Epithelial cell of proximal tubule (primary cell): ENCODE measurements at regions not wholly inside any gene's neighbourhood (a gene's known extent, or its start where the extent isn't known, plus 50 kb on each side); places are given as distances from the start of the nearest gene placed in this dataset.

Experiments used
- DNase-seq: peaks from one replicate; pipeline ENCODE4 v3.0.0-alpha.2; 2011; ENCODE audit warnings: low read depth
- H3K4me3 ChIP-seq: 2 replicates; pipeline ENCODE4 v1.5.1; 2011; ENCODE audit warnings: low read depth, mild to moderate bottlenecking, low read length
- TF ChIP-seq, protein P1 (sequence below): conservative IDR thresholded peaks from 2 replicates; pipeline ENCODE4 v1.5.1; 2012; ENCODE audit warnings: low read depth, mild to moderate bottlenecking, low read length

DNA sequence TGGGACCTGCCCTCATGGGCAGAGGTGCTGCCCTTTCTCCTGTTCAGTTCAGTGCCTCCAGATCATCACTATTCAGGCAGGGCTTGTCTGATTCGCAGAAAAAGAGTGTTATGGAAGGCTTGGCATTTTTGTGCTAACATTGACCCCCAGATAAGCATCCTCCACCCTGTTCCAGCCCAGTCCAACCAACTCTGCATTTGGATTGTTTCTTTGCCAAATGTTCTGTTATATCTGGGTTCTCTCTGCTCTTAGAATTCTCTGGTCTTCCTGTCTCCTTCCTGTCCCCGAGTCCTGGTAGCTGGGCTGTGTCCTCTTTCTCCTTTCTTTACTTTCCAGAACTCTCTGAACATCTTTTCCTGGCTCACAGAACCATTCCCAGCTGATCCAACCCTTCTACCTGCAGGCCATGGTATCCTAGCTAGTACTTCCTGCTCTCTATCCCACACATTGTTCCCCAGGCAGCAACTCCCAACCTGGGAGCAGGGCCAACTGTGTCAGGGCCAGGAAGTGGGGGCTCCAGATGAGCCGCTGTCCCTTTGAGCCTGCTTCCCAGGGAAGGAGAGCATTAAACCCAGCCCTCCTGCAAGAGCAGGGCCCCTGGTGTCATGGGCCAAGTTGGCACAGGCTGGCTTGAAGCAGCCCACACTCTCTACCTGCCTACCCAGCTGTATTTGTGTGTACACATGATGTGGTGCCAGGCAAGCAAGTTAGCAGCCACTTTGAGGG lies 280.7 kb upstream of the CADM1 start:
- H3K4me3 ChIP-seq: no peak overlapping the region
- no peak for DNase-seq
- TF ChIP-seq, protein P1, sequence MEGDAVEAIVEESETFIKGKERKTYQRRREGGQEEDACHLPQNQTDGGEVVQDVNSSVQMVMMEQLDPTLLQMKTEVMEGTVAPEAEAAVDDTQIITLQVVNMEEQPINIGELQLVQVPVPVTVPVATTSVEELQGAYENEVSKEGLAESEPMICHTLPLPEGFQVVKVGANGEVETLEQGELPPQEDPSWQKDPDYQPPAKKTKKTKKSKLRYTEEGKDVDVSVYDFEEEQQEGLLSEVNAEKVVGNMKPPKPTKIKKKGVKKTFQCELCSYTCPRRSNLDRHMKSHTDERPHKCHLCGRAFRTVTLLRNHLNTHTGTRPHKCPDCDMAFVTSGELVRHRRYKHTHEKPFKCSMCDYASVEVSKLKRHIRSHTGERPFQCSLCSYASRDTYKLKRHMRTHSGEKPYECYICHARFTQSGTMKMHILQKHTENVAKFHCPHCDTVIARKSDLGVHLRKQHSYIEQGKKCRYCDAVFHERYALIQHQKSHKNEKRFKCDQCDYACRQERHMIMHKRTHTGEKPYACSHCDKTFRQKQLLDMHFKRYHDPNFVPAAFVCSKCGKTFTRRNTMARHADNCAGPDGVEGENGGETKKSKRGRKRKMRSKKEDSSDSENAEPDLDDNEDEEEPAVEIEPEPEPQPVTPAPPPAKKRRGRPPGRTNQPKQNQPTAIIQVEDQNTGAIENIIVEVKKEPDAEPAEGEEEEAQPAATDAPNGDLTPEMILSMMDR: no peak

DNA sequence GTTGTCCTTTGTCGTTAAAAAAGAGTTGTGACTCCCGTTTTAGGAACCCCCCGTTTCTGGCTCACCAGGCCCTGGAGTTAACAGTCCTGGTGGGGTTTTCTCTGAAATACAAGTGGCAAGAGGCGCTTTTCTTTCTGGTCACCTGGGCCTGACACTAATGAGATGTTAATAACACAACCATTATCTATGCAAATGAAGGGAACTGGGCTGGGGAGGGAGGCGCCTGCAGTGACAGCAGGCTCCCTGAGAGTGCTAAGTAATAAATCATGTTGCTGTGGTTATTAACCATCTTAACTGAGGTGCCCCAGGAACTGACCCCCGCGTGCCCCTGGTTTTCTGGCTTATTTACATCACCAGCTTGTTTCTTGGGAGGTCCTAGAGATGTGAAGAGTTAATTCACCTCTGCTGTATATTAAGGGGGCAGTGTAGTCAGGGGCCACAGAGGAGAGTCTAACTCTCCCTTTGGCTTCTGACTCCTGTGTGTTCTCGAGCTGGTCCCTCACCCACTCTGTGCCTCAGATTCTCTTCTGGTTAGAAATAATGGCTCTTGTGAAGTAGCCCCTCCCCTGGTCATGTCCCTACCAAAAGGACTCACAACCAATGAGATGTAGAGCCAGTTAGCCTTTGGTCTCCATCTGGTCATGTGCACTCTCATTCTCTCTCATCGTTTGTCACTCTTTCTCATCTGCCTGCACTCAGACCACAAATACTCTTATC lies 276.6 kb upstream of the CADM1 start:
- no peak for DNase-seq
- H3K4me3 ChIP-seq: no peak overlapping the region
- TF ChIP-seq, protein P1: no peak

- no peak overlapping the region for H3K4me3 ChIP-seq
- no peak for DNase-seq
- TF ChIP-seq, protein P1: no peak
Measured at GRCh38 chr11:115778928-115779650, 274.9 kb upstream of the CADM1 start.

DNA sequence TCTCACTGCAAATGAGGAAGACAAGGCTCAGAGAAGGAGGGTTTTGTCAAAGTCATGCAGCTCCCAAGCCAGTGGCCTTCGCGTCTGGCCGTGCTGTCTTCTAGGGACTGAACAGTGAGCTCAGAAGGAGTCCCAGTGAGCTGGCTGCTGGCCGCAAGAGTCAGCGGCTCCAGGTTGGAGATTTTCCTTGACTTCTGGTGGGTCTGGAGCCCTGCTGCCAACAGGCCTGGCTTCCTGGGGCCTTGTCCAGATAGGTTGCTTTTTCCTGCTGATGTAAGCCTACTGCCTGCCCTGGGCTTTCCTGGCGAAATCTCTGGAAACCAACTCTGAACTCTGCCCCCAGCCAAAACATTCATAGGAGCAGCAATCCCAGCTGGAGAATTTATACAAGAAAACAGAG lies 272.7 kb upstream of the CADM1 start:
- DNase-seq: no peak
- no peak overlapping the region for H3K4me3 ChIP-seq
- TF ChIP-seq, protein P1: no peak

GRCh38 chr11:115775846-115776245 lies 271.6 kb upstream of the CADM1 start:
- no peak overlapping the region for H3K4me3 ChIP-seq
- no peak for DNase-seq
- TF ChIP-seq, protein P1: no peak

DNA sequence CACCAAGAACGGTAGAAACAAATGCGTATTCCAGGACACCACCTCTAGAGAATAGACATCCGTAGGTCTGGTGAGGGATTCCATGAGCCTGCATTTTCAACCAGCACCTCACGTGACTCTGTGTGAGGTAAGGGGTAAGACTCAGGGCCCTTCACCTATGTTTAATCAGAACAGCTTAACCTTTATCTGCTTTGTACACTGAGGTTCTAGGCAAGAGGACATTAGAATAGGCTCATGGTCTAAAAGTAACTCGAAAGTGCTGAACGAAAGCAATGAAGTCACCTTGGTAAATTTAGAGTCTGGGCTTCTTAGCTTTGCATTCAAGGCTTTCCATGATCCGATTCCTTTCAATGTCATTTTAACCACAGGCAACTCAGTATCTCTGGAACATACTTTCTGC lies 270.5 kb upstream of the CADM1 start:
- no peak overlapping the region for H3K4me3 ChIP-seq
- DNase-seq: no peak
- TF ChIP-seq, protein P1: no peak
